Activated CD4-positive, alpha-beta memory T cell treated with anti-CD3 and anti-CD28 coated beads for 36 hours (primary cell): ENCODE measurements at regions not wholly inside any gene's neighbourhood (a gene's known extent, or its start where the extent isn't known, plus 50 kb on each side); places are given as distances from the start of the nearest gene placed in this dataset.

Experiments used
- CTCF ChIA-PET: fragments of 350-600 bp; sonication (Branson Sonifier 250); formaldehyde crosslinking; loops from one replicate; lab custom pipeline; 2021; ENCODE audit warnings: antibody characterized with exemption, inconsistent platforms; lab: Charles Lee
- POLR2A ChIA-PET: fragments of 350-600 bp; sonication (Branson Sonifier 250); formaldehyde crosslinking; loops from one replicate; lab custom pipeline; 2021; ENCODE audit warnings: antibody characterized with exemption; lab: Charles Lee
- DNase-seq: peaks from one replicate; pipeline ENCODE4 v3.0.0-alpha.2; 2020
- H3K27ac Mint-ChIP-seq: one replicate; pipeline ENCODE4 v1.8.0; 2021; ENCODE audit warnings: mixed read lengths
- H3K27me3 Mint-ChIP-seq: one replicate; pipeline ENCODE4 v1.8.0; 2021; ENCODE audit warnings: mixed read lengths
- H3K36me3 Mint-ChIP-seq: one replicate; pipeline ENCODE4 v1.8.0; 2021; ENCODE audit warnings: mixed read lengths
- H3K4me1 Mint-ChIP-seq: one replicate; pipeline ENCODE4 v1.8.0; 2021; ENCODE audit warnings: low read depth, mixed read lengths
- H3K4me3 Mint-ChIP-seq: one replicate; pipeline ENCODE4 v1.8.0; 2021; ENCODE audit warnings: mild to moderate bottlenecking, mixed read lengths
- H3K9me3 Mint-ChIP-seq: one replicate; pipeline ENCODE4 v1.8.0; 2021; ENCODE audit warnings: mixed read lengths
- intact Hi-C: fragments of 100-400 bp; cut with micrococcal nuclease; formaldehyde crosslinking; loops from one replicate; pipeline ENCODE4 v1.15.1; 2023

- peaks cover 2% of the 10 kb centered on the region for H3K36me3 Mint-ChIP-seq
- no peak for DNase-seq
- peaks cover 9% of the 10 kb centered on the region for H3K4me1 Mint-ChIP-seq
- intact Hi-C loops: no loop called here
- CTCF ChIA-PET: no interaction called here
- H3K4me3 Mint-ChIP-seq: no peak overlapping the region
- H3K9me3 Mint-ChIP-seq: peaks cover 22% of the 10 kb centered on the region
- POLR2A ChIA-PET: no interaction called here
- H3K27me3 Mint-ChIP-seq: no peaks in the 10 kb centered on the region
- H3K27ac Mint-ChIP-seq: no peak overlapping the region
Observed at GRCh38 chr12:31837913-31838312, 109.1 kb upstream of the AMN1 start.

- no peak for DNase-seq
- ChIA-PET POLR2A (no interaction called here), CTCF (no interaction called here)
- Mint-ChIP-seq H3K9me3 (peaks cover 35% of the 10 kb centered on the region), H3K4me1 (peaks cover 27% of the 10 kb centered on the region), H3K4me3 (no peak overlapping the region), H3K27me3 (no peaks in the 10 kb centered on the region), H3K36me3 (peaks cover 10% of the 10 kb centered on the region), H3K27ac (no peak overlapping the region)
- intact Hi-C loops: no loop called here
Observed at GRCh38 chr12:31835276-31835882, 106.6 kb upstream of the AMN1 start.

DNA sequence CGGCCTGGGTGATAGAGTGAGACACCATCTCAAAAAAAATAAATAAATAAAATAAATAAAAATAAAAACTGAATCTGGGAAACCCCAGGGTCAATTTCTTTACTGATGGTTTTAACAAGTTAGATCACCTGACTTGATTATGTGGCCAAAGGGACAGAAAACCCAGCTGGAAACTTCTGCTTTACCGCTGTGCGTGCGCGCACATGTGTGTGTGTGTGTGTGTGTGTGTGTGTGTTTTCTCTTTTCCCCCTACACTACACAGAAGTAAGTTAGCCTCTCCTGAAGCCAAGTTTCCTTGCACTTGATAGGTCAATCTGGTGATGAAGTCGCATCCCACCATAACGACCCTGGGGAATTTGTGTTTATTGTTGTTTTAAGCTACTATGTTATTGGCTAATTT is 105.3 kb upstream of the AMN1 start:
- CTCF ChIA-PET: no interaction called here
- DNase-seq: no peak
- peaks cover 10% of the 10 kb centered on the region for H3K36me3 Mint-ChIP-seq
- no peak overlapping the region for H3K27ac Mint-ChIP-seq
- no peaks in the 10 kb centered on the region for H3K27me3 Mint-ChIP-seq
- intact Hi-C loops: no loop called here
- H3K4me3 Mint-ChIP-seq: no peak overlapping the region
- POLR2A ChIA-PET: interaction anchor here (0.6 to 0.7 kb wide), 2 partner anchors 13 to 145 kb away, joined by 3 read pairs; no protein-coding TSS in a partner anchor
- H3K4me1 Mint-ChIP-seq: peaks cover 33% of the 10 kb centered on the region
- H3K9me3 Mint-ChIP-seq: peaks cover 39% of the 10 kb centered on the region

GRCh38 chr12:31832740-31833729 is 104.2 kb upstream of the AMN1 start:
- POLR2A ChIA-PET: no interaction called here
- peaks cover 39% of the 10 kb centered on the region for H3K4me1 Mint-ChIP-seq
- intact Hi-C loops: loop anchor here (1.0 kb wide), 1 partner anchor 63 kb away; no protein-coding TSS in a partner anchor

GRCh38 chr12:31828071-31828470 is 99.2 kb upstream of the AMN1 start:
- Mint-ChIP-seq H3K27me3 (no peaks in the 10 kb centered on the region), H3K36me3 (peaks cover 16% of the 10 kb centered on the region), H3K4me3 (no peak overlapping the region), H3K9me3 (peaks cover 38% of the 10 kb centered on the region), H3K27ac (no peak overlapping the region), H3K4me1 (peaks cover 37% of the 10 kb centered on the region)
- ChIA-PET CTCF (no interaction called here), POLR2A (no interaction called here)
- intact Hi-C loops: loop anchor here (2.0 kb wide), 1 partner anchor 17 kb away; no protein-coding TSS in a partner anchor
- DNase-seq: no peak

More at GRCh38 chr12:31832740-31833729, 104.2 kb upstream of the AMN1 start:
- Mint-ChIP-seq H3K36me3 (peaks cover 13% of the 10 kb centered on the region), H3K4me3 (no peak overlapping the region), H3K9me3 (peaks cover 41% of the 10 kb centered on the region), H3K27me3 (no peaks in the 10 kb centered on the region), H3K27ac (peak overlapping the region; percentile 70)
- CTCF ChIA-PET: interaction anchor here (0.8 kb wide), 1 partner anchor 96 kb away, joined by 4 read pairs; no protein-coding TSS in a partner anchor
- DNase-seq: peak; percentile 52

GRCh38 chr12:31822761-31823160 is 93.9 kb upstream of the AMN1 start:
- CTCF ChIA-PET: no interaction called here
- Mint-ChIP-seq H3K27ac (no peak overlapping the region), H3K9me3 (peaks cover 12% of the 10 kb centered on the region), H3K4me3 (no peak overlapping the region), H3K4me1 (peaks cover 6% of the 10 kb centered on the region), H3K36me3 (peaks cover 4% of the 10 kb centered on the region), H3K27me3 (no peaks in the 10 kb centered on the region)
- DNase-seq: no peak
- POLR2A ChIA-PET: no interaction called here
- intact Hi-C loops: no loop called here

DNA sequence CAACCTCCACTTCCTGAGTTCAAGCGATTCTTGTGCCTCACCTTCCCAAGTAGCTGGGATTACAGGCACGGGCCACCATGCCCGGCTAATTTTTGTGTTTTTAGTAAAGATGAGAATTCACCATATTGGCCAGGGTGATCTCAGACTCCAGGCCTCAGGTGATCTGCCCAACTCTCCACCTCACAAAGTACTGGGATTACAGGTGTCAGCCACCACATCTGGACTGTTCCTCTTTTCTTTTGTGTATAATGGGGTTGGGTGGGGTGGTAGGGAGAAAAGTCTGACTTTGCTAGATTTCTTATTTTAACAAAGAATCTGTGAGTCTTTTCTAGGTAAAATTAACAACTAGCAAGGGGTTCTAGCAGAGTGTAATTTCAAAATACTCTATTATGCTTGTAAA is 92.7 kb upstream of the AMN1 start:
- peaks cover 4% of the 10 kb centered on the region for H3K36me3 Mint-ChIP-seq
- ChIA-PET CTCF (interaction anchor here (0.6 kb wide), 1 partner anchor 159 kb away, joined by 3 read pairs; no protein-coding TSS in a partner anchor), POLR2A (no interaction called here)
- no peak overlapping the region for H3K27ac Mint-ChIP-seq
- H3K27me3 Mint-ChIP-seq: no peaks in the 10 kb centered on the region
- H3K4me1 Mint-ChIP-seq: peaks cover 4% of the 10 kb centered on the region
- peaks cover 12% of the 10 kb centered on the region for H3K9me3 Mint-ChIP-seq
- DNase-seq: no peak
- H3K4me3 Mint-ChIP-seq: no peak overlapping the region
- intact Hi-C loops: no loop called here

DNA sequence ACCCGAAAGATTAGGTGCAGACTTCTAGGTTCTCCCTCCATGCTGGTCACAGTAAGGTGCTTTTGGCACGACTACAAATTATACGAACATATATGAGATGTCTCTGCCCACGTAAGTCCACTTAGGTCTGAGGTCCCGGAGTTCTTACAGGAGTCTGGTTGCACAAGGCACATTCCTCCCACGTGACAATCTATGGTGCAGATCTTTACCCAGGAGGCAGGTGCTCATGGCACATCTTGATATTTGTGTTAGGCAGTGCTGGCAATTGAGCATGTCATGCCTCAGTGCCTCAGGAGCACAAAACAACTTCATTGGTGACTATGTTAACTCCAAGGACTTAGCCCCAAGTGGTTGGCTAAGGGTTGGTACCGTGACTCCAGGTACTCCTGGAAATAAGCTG is 92.0 kb upstream of the AMN1 start:
- intact Hi-C loops: no loop called here
- DNase-seq: no peak
- no peak overlapping the region for H3K27ac Mint-ChIP-seq
- peaks cover 4% of the 10 kb centered on the region for H3K4me1 Mint-ChIP-seq
- no peaks in the 10 kb centered on the region for H3K27me3 Mint-ChIP-seq
- H3K36me3 Mint-ChIP-seq: peaks cover 4% of the 10 kb centered on the region
- peaks cover 8% of the 10 kb centered on the region for H3K9me3 Mint-ChIP-seq
- CTCF ChIA-PET: no interaction called here
- H3K4me3 Mint-ChIP-seq: no peak overlapping the region
- POLR2A ChIA-PET: no interaction called here

DNA sequence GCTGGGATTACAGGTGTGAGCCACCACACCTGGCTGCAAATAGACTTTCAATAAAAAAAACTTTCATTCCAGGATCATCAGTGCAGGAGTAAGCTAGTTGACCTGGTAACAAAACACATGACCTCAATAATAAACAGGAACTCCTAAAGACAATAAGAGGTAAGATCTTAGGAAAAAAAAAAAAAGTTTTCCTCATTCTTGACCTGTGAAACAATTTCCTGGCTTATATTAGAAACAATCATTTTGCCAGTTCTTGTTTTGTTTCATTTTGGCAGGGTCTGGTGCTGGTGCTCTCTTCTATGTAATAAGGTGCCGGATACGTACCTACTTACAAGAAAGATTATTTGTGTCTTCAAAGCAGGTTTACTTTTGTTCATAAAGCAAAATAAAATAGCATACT is 90.6 kb upstream of the AMN1 start:
- ChIA-PET POLR2A (no interaction called here), CTCF (interaction anchor here (1.2 kb wide), 1 partner anchor 43 kb away, joined by 3 read pairs; no protein-coding TSS in a partner anchor)
- H3K27ac Mint-ChIP-seq: no peak overlapping the region
- H3K27me3 Mint-ChIP-seq: no peaks in the 10 kb centered on the region
- intact Hi-C loops: no loop called here
- peaks cover 4% of the 10 kb centered on the region for H3K4me1 Mint-ChIP-seq
- peaks cover 5% of the 10 kb centered on the region for H3K9me3 Mint-ChIP-seq
- no peak overlapping the region for H3K4me3 Mint-ChIP-seq
- DNase-seq: no peak
- H3K36me3 Mint-ChIP-seq: peaks cover 1% of the 10 kb centered on the region

DNA sequence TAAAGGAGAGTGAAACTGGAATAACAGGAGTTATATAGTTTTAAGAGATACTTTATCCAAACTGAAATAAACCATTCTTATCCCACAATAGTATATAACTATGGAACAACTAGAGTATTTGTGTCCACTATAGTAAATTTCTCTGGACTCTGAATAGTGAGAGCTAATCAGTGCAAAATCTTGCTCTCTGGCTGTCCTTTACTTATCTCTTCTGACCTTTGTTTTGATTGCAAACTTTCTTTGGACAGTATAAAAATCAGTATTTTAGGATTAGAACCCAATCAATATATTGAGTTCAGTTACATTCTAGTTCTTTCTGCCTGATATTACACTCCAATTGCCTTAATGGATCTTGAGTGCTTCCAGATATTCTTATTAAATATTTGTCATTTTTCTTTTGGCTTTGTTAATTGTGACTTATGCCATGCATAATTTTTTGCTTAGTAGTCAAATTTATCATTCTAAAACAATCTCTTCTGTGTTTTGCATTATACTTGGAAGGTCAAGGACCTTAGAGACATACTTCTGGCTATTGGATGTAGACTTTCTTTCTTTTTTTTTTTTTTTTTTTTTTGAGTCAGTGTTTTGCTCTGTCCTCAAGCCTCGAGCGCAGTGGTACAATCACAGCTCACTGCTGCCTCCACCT is 89.9 kb upstream of the AMN1 start:
- intact Hi-C loops: no loop called here
- POLR2A ChIA-PET: no interaction called here
- Mint-ChIP-seq H3K27me3 (no peaks in the 10 kb centered on the region), H3K4me1 (peaks cover 4% of the 10 kb centered on the region), H3K27ac (no peak overlapping the region), H3K9me3 (peaks cover under 1% of the 10 kb centered on the region), H3K36me3 (no peaks in the 10 kb centered on the region), H3K4me3 (no peak overlapping the region)
- DNase-seq: no peak
- CTCF ChIA-PET: interaction anchor here (1.2 kb wide), 1 partner anchor 44 kb away, joined by 3 read pairs; no protein-coding TSS in a partner anchor

GRCh38 chr12:31817120-31817519 is 88.3 kb upstream of the AMN1 start:
- H3K4me3 Mint-ChIP-seq: no peak overlapping the region
- CTCF ChIA-PET: interaction anchor here (0.6 kb wide), 1 partner anchor 789 kb away, joined by 4 read pairs; no protein-coding TSS in a partner anchor
- H3K4me1 Mint-ChIP-seq: peaks cover 11% of the 10 kb centered on the region
- no peak for DNase-seq
- H3K27ac Mint-ChIP-seq: no peak overlapping the region
- no peaks in the 10 kb centered on the region for H3K9me3 Mint-ChIP-seq
- H3K27me3 Mint-ChIP-seq: no peaks in the 10 kb centered on the region
- intact Hi-C loops: no loop called here
- no peaks in the 10 kb centered on the region for H3K36me3 Mint-ChIP-seq
- POLR2A ChIA-PET: no interaction called here

DNA sequence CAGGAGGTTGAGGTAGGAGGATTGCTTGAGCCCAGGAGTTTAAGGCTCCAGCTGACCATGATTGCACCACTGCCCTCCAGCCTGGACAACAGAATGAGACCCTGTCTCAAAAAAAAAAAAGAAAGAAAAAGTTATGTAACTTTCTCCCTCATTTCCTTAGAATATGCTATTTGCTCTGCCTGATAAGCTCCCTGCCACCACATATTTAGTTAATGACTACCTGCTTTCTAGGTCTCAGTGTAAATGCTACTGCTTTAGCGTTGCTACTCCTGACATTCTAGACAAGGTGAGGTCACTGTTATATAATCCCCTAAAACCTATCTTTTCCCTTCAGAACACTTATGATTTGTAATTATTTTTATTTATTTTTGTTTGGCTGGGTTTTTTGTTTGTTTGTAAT is 86.3 kb upstream of the AMN1 start:
- H3K4me1 Mint-ChIP-seq: peaks cover 19% of the 10 kb centered on the region
- POLR2A ChIA-PET: no interaction called here
- no peaks in the 10 kb centered on the region for H3K36me3 Mint-ChIP-seq
- no peaks in the 10 kb centered on the region for H3K9me3 Mint-ChIP-seq
- CTCF ChIA-PET: interaction anchor here (0.7 kb wide), 1 partner anchor 346 kb away, joined by 3 read pairs; no protein-coding TSS in a partner anchor
- DNase-seq: no peak
- no peak overlapping the region for H3K4me3 Mint-ChIP-seq
- H3K27ac Mint-ChIP-seq: no peak overlapping the region
- H3K27me3 Mint-ChIP-seq: no peaks in the 10 kb centered on the region
- intact Hi-C loops: no loop called here
